Stimulated activated CD8-positive, alpha-beta memory T cell treated with anti-CD3 and anti-CD28 coated beads, Interleukin-12 subunit alpha, Interleukin-12 subunit beta, amount 100 ng/mL, for 4 hours (primary cell): ENCODE measurements at regions not wholly inside any gene's neighbourhood (a gene's known extent, or its start where the extent isn't known, plus 50 kb on each side); places are given as distances from the start of the nearest gene placed in this dataset.
"Not testable (repeated sequence)": the region's sequence is repeated elsewhere in the genome, so short reads cannot be mapped to it uniquely, and the experiment has no call there.

Experiments
- DNase-seq: peaks from one replicate; pipeline ENCODE4 v3.0.0-alpha.2; 2020; ENCODE audit warnings: low read depth

DNA sequence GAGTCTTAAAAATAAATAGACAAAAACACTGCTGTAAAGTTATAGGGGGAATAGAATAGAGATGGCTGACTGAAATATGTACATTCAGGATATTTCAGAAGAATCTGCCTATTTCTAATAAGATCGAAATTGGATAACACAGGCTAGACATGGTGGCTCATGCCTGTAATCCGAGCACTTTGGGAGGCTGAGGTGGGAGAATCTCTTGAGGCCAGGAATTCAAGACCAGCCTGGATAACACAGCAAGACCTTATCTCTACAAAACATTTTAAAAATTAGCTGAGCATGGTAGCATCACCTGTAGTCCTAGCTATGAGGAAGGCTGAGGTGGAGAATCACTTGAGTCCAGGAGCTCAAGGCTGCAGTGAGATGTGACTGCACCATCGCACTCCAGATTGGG is 146.6 kb upstream of the CCDC150 start:
- no peak for DNase-seq

DNA sequence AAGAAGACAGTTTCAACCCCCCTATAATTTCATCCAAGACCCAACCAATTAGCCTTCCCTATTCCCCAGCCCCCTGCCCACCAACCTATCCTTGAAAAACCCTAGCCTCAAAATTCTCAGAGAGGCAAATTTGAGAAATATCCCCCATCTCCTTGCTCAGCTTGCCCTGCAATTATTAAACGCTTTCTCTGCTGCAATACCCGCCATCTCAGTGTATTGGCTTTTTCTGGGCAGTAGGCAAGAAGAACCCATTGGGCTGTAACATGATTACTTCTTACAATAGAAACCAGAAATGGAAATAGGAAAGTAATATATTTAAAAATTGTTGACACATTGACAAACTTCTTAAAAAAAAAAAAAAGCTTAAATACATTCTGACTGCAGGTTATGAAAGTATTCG is 140.6 kb upstream of the CCDC150 start:
- no peak for DNase-seq

- no peak for DNase-seq
These were observed 139.8 kb upstream of the CCDC150 start for GRCh38 chr2:196499686-196500085.

GRCh38 chr2:196500686-196501431 is 138.7 kb upstream of the CCDC150 start:
- no peak for DNase-seq

DNA sequence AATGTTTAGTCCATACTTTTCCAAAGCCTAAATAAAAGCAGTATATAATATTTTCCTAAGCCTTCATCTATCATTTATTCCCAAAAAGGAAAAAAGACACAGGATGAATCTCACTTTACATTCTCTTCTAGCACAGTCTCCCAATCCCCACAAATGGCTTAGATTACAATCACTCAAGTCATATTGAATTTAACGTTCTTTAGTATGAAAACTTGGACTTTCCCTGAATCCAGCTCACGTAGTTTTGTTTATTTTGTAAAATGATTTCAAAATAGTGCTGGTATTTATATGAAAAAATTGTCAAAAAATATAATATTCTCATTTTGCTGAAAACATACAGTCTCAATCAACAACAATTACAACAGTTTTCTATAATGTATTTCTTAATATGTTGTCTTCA is 137.7 kb upstream of the CCDC150 start:
- no peak for DNase-seq

GRCh38 chr2:196502386-196502785 is 137.1 kb upstream of the CCDC150 start:
- no peak for DNase-seq

DNA sequence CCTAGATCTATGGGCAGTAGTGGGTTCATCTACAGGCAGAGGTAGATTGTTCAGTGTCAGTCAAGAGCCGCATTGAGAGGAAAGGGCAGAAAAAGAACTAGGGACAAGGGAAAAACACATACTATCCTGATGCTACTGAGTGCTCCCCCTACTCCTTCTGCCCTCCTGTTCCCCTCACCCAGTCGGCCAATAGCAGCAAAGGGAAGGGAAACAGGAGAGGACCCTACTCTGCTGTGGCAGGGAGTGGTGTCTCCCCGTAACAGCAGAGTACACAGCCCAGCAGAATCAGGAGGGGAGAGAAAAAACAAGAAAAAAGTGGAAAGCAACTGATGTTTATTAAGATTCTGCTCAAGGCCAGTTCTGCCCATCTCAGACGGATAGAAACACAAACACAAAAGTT is 136.1 kb upstream of the CCDC150 start:
- DNase-seq: no peak

- no peak for DNase-seq
These were observed 134.7 kb upstream of the CCDC150 start for GRCh38 chr2:196504788-196505187.

- no peak for DNase-seq
These were observed 129.3 kb upstream of the CCDC150 start for GRCh38 chr2:196510246-196510645.

GRCh38 chr2:196511258-196512168 is 128.0 kb upstream of the CCDC150 start:
- no peak for DNase-seq

GRCh38 chr2:196513796-196514526 is 125.6 kb upstream of the CCDC150 start:
- no peak for DNase-seq

- DNase-seq: no peak
These were observed 124.9 kb upstream of the CCDC150 start for GRCh38 chr2:196514641-196515040.

DNA sequence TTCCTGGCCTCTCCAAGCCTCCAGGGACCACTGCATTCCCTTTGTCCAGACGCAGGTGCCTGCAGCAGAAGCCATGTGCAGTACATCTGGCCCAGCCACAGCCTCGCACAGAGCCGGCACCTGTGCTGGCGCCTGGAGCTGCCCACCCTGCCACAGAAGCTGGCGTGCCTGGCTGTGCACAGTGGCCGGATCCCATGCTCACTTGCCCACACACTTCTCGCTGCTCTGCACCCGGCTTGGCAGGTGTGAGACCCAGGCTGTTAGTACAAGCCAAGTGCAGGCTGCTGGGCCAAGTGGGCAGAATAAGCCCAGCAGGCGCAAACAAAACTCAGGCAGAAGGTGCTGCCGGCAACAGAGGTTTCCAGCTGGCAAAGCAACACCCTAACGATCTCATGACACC is 124.5 kb upstream of the CCDC150 start:
- DNase-seq: no peak

DNA sequence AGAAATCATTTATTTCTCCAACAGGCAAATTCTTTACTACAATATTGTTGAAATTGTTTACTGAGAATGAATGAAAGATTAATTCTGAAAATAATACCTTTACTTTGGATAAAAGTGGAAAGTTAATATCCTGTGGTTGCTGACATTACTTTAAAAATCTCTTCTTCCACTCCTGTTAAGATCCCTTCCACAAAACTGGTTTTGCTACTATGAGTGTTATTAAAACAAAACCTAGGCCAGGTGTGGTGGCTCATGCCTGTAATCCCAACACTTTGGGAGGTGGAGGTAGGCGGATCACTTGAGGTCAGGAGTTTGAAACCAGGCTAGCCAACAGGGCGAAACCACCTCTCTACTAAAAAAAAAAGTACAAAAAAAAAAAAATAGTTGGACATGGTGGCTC is 123.9 kb upstream of the CCDC150 start:
- no peak for DNase-seq

DNA sequence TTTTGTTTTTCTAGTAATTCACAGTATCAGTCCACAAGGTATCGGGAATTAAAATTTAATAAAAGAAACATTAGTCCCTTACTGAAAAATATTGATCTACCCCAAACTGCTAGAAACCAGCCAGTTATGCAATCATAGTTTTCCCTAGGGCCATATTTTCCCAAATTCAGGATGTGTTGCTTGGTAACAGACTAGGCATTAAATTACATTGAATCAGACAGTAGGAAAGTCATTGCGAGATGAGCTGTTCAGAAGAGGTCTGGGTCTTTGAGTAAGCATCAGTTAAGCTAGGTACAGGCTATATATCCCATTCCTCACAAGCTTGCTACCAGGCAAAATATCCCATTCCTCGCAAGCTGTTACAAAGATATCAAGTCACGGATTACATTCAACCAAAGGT is 123.0 kb upstream of the CCDC150 start:
- DNase-seq: no peak

DNA sequence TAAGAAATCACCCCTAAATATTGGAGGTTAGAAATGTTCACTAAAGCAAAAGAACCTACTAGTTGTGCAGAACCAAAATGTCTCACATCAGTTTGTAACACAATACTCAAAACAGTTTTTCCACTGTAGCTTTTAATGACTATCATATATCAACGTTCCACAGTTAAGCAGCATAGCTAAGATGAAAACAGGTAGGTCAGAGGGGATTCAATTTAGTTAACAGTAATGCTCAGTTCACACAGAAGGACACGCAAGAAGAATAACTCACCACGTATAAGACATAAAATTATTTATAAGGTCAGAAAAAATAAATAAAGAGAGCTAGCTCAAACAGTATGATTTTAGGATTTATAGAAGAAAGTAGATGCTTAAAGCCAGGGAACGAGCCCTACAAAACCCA is 118.9 kb upstream of the CCDC150 start:
- no peak for DNase-seq

- not testable (repeated sequence) for DNase-seq
These were observed 112.4 kb upstream of the CCDC150 start for GRCh38 chr2:196526981-196527725.

DNA sequence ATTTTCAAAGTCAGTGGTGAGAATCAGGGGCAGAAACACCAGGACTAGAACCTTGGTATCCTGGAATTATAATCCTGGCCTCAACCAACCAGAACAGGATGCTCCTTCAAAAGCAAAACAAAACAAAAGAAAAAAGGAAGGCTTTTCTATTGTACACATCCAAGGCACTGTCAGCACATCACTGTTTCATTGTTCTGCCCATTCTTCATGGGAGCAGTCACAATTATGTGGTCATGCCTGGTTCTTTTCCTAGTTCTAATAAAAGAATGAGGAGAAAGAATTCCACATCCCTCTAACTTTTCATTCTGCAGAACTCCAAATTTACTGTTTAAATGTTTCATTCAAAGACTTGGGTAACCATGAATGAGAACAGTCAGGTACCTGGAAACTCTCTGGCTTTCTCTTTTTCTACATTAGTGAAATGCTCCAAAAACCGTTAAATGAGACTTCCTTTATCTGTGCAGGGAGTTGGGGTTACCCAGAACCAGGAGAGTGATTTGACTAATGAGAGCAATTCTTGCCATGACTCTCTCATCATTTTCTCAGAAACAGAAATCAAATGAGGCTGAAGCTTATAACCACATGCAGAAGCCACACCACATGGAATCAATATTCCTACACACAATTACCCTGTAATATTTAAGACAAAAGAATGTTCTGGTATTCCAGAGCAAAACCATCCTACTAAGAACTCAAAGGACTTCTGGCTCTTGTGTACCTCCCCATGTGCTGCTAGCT is 110.9 kb upstream of the CCDC150 start:
- DNase-seq: no peak

DNA sequence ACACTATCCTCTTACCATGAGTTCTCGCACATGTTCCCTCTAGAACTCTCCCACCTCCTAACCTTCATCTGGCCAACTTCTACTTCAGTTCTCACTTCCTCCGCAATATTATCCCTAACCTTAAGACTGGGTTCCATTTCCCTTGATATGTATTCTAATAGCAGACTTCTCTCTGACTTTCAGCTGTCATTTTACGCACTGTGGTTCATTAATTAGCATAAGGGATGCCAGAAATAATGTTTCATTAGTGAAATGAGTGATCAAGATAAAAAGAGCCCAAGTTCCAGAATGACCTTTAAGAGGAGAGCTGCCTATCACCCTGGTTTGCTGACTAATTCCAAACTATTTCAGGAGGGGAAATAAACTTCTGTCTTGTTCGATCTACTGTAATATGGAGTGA is 108.6 kb upstream of the CCDC150 start:
- no peak for DNase-seq

GRCh38 chr2:196533772-196534397 is 105.6 kb upstream of the CCDC150 start:
- no peak for DNase-seq

- no peak for DNase-seq
These were observed 105.0 kb upstream of the CCDC150 start for GRCh38 chr2:196534495-196534894.
